Inflammatory macrophage (primary cell): ENCODE measurements at regions not wholly inside any gene's neighbourhood (a gene's known extent, or its start where the extent isn't known, plus 50 kb on each side); places are given as distances from the start of the nearest gene placed in this dataset.

Source experiments
- DNase-seq, 2 donors: peaks; one replicate each; pipeline ENCODE4 v3.0.0-alpha.2; 2020 to 2022

DNA sequence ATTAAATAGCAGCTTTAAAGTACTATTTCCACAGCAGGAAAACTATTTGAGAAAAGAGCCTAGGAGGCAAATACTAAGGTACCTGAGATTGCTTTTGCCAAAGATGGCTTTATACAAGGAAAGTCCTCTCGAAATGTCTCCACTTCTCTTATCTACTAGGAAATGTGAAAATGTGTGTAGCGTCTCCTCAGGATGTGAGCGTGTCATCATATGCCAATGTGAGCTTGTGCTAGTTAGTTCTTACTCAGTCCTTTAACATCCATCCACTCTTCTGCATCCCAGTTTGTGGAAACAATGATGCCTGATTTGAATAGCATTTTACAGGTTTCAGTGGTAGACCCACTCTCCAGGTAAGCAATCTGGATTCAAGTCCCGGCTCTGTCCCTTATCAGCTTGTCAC is 421.0 kb downstream of the DYNC2H1 start:
- no peak for DNase-seq

DNA sequence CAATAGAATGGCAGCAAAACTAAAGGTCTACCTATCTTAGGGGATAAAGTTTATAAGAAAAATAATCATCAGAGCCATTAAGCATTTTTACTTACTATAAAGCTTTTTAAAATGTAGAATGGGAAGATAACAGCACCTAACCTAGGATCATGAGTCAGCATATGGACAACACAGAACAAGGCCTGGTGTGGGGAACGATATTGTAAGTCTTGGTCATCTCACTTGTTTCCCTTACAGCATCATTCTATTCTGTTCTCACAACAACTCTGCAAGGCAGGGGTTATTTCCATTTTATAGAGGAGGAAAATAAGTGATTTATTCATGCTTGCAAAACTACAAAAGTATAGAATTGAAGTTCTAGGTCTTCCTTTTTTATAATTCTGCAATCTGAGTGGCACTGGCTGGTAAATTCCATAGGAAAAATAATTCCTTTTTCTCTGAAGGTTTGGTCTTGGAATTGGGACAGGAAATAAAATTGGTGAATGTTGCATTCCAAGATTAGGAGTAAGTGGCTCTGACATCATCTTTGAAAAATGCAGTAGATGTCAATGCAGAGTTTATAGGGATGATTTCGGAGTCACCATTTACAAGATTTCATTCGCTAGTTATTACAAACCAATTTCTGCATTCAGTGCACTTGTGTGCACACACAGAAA is 423.0 kb downstream of the DYNC2H1 start:
- DNase-seq, result no peak

DNA sequence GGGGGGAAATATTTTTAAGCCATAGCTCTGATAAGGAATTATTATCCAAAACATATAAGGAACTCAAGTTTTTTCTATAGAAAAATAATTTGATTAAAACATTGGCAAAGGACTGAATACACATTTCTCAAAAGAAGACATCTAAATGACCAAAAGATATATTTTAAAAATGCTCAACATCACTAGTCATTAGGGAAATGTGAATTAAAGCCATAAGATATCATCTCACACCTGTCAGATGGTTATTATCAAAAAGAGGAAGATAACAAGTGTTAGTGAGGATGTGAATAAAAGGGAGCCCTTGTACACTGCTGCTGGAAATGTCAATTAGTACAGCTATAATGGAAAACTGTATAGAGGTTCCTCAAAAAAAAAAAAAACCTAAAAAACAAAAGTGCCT is 425.0 kb downstream of the DYNC2H1 start:
- no peak for DNase-seq

DNA sequence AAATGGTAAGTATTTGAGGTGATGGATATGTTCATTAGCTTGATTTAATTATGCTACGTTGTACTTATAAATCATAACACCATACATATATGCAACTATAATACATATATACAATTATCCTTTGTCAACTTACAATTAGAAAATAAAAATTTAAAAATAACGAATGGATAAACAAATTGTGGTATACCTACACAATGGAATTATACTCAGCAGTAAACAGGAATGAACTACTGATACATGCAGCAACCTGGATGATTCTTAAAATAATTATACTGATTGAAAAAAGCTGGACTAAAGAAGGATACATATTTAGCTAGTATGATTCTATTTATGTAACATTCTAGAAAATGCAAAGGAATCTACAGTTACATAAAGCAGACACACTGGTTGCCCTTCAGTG is 425.7 kb downstream of the DYNC2H1 start:
- DNase-seq, result no peak

DNA sequence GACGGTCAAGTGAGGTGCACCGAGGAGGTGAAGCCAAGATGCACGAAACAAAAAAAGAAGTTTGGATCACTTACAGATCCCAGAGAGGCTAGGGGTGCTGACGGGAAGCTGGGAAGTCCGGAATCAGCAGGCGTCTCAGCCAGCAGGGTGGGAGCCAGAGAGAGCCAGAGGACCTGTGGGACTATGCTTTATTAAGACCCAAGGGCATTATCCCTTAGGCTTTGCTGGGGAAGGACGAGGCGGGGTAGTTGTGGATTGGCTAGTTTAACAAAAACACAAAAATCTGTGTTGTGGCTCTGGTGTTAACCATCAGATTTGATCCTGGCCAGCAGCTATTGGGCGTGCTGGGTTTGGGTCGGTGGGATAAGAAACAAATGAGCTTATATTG is 427.1 kb downstream of the DYNC2H1 start:
- no peak for DNase-seq

DNA sequence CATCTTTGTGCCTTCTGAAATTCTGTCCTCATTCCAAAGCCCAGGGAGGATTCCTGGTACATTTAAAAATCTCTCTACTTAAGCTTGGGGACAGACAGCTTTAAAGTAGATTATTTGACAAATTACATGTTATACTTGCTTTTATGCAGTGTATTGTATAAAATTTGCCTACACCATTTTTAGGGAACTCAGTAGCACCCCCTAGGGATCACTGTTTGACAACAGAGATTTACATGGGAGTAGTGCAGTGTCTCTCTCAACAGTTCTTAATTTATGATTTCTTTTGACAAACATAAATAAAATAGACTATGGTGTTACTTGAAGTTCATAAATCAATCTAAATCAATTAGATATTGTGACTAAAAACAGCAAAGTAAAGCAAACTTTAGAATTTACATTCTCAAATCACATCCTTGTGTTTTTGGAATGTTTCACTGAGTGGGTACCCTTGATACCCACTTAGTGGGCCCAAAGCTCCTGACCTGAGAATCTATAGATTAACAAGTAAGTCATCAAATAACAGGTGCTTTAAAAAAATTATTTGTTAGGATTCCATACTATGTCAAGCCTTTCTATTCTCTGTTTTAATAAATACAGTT is 428.8 kb downstream of the DYNC2H1 start:
- no peak for DNase-seq

DNA sequence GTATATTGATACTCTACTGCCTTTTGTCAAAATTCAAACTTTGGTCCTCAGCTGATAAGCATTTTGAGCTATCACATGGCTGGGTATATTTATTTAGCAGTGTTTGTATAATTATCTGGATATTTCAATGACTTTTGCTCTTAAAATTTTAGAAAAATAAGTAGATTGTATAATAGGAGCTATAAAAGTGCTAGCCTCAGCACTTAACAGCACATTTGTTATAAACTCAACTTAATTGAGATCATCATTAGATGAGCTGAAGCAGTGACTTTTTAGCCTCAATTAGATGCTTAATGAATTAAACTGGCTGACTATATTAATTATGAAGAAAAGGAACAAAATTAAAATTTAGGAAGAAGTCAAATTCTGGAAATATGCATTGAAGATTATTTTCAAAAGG is 429.9 kb downstream of the DYNC2H1 start:
- no peak for DNase-seq

DNA sequence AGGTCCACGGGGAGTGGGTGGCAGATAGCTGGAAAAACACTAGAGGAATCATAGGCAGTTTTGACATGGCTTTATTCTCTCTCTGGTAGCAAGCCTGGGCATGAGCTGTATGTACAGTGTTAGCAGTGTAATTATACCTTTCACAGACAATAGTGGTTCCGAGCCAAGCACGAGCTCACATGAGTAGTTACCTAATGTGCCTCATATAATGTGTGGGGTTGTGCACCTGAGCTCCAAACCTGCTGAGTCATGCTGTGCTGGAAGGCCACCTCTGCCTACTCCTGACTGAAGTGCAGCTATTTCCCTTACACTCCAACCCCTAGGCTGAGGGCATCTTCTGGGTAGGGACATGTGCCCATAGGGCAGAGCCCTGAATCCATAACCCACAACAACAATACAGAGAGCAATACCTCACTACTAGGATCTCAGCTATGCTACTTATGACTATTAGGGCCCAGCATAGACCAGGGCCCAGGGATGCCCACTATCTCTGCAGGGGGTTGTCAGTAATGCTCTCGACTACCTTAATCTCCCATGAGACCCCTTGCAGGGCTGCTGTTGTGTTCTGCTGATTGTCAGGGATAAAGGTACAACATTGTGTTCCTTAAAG is 432.1 kb downstream of the DYNC2H1 start:
- DNase-seq, result no peak

DNA sequence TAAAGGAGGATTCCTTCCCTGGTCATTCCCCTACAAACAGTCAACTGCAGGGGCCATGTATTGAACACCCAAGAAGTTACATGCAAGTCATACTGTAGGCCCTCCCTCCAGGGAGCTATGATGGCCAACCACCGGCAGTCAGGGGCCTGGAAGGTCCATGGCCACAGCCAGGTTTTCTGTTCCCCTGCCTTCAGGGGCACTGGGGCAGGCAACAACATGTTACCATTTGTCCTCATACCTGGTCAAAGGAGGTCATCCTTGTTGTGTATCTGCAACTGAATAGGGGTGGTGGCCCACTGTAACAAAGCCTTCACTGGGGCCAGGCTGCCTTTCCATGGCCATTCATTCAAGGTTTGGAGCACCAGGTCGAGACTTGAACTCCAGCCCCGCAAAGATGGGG is 433.6 kb downstream of the DYNC2H1 start:
- no peak for DNase-seq

DNA sequence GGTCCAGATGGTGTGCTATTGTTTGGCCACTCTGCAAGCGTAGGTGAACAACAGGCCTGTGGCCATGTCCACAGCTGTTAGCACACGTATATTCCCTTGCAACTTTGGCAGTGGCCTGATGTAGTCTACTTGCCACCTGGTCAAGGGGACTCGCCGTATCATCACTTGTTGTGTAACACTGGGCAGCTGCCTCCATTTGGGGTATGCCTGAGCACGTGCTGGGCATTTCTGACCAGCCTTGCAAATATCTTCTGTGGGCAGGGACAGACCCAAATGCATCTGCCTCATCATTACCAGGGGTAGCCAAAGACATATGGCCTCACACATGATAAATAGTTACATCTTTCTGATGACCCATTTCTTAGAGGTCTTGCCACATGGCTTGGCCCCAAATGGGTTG is 434.2 kb downstream of the DYNC2H1 start:
- no peak for DNase-seq

DNA sequence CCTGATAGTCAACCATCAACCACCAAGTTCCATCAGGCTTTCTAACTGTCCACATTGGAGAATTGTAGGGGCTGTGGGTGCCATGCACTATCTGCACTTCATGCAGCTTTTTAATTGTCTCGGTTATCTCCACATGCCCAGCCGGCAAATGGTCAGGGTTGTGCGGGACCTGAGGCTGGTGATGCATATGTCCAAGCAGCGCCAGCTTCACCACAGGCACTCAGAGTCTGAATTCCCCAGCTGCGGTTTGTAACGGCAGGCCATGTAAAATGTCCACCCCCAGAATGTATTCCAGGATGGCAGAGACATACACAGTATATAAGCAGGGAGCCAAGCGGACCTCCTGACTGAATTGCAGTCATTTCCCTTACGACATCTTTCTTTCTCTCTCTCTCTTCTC is 435.6 kb downstream of the DYNC2H1 start:
- no peak for DNase-seq

DNA sequence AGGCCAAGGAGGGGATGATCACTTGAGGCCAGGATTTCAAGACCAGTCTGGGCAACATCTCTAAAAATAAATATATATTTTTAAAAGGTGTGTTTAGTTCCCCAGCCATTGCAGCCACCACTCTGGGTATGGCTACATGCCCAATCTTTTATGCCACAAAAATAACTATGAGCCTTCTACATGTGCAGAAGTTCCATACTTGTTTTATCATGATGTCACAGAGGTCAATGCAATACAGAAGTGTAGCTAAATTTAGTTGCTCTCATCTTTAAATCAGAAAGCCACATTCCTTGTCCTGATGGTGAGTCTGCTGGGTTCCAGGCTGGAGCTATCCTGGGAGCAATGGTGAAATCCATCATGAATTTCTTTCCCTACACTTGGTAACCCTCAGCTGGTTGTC is 436.3 kb downstream of the DYNC2H1 start:
- no peak for DNase-seq

DNA sequence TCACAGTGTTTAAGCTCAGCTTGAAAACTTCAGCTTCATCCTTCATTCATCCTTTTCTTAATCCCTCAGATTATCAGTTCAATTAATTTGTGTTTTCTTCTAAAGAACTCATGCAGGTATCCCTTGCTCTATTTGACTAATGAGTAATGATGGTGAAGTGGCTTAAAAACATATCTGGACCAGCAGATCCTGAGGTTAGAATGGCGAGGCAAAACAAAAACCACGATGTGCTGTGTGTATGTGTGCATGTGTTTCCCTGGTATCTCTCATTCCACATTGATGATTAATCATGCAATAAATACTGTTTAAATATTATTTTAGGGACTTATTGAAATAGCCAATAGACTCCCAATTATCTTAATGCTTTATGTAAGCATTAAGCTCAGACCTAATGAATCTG is 437.0 kb downstream of the DYNC2H1 start:
- no peak for DNase-seq

DNA sequence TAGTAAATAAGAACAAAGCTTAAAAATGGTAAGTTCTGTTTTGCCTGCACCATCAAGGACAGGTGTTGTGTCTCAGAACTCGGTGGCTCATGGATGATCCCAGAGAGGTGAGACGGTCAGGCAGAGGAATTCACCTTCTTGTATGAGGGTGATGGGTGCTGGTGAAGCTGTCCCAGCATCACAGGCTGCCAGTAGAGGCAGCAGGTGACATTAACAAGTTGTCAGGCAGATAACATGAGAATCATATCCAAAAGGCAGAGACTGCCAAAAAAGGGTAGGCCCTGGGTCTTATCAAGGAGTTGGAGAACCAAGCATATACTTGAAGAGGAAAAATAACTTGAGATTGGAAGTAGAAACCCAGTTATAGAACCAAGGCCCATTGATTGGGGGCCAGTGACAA is 437.8 kb downstream of the DYNC2H1 start:
- DNase-seq, result no peak

DNA sequence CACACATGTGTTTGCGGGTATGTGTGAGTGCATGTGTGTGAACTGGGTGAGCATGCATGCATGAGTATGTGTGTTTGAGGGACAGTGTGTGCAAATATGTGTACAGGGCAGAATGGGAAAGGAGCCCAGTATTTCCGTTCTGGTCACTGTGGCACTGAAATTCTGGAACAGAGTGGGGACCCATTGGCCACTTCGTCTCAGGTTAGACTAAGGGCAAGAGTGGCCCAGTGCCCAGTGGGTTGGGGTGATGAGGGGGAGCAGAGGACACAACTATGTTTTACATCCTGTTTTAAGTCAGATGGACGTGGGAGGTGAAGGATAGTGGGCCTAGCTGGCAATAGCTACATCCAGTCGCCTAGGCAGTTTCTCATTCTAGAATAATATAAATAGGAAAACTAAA is 438.5 kb downstream of the DYNC2H1 start:
- no peak for DNase-seq

DNA sequence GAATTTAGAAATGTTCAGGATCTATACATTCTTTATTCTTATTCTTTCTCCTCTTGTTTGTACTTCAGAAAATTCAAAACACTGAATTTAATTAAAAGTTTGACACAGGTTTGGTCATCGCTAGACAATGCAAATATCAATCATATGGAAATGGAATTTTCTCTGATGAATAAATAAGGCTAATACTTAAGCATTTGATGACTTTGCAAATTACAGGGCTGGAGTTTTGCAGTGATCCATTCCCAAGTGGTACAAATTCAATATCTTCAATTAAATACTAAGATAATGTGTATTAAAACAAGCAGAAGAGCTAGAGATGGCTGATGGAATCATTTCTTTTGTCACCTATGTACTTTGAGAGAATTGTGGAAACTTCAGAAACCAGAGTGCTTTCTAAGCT is 439.6 kb downstream of the DYNC2H1 start:
- DNase-seq, result no peak

DNA sequence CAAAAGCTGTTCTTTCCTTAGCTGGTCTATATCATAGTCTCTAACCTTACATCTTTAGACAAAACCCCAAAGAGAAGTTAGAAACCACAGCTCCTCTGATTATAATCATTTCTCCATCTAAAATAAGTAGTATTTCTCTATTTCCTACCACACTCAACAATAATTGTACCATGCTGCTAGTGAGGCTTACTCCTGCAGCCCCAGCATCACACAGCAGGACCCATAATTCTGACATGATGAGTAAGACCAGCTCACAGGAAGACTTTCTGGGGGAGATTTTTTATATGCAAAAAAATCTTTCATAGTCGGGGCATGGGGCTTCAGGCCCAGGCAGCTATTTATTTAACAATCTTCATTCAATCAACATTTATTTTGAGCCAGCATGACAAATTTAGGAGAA is 441.6 kb downstream of the DYNC2H1 start:
- no peak for DNase-seq

DNA sequence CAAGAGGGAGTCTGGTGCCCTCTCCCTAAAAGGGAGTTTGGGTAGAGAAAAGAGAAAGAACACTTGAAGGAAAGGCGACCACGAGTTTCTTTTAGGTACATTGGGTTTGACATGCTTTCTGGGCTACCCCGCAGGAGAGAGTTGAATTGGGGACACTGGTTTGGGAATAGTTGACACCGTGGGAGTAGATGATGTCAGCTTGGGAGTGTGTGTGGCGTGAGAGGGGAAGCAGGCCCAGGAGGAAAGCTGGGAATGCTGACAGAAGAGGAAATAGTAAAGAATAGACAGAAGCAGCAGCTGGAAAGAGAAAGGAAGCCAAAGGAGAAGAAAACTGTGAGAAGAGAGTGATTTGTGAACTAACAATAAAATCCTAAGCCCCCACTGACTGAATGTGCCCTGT is 442.9 kb downstream of the DYNC2H1 start:
- DNase-seq, result no peak

DNA sequence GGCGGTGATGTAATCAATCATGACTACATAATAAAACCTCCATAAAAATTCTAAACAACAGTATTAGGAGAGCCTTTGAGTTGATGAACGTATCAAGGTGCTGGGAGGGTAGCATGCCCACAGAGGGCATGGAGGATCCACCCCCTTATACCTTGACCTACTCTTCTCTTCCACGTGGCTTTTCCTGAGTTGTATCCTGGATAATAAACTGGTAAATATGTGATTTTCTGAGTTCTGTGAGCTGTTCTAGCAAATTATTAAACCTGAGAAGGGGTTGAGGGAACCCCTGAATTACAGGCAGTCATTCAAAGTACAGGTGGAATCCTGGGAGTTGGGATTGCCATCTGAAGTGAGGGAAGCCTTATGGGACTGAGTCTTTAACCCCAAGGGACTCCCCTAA is 446.9 kb downstream of the DYNC2H1 start:
- DNase-seq, result no peak

DNA sequence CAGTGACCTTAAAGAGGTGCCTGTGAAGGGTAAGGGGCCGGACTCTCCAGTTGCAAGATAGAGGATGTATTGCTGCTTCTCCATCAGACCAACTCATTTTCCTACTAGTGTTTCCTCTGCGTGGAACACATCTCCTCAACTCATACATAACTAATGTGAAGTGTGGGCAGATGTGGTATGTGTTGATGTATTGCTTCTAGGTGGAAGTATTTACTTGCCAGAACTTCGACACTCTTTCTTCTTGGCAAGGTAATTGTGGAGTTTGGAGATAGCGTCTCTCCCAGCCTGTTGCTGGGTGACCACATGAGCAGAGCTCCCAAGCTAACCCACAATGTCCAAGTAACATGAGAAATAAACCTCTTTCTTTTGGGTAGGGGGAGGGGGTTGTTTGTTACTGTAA is 456.9 kb downstream of the DYNC2H1 start:
- no peak for DNase-seq

DNA sequence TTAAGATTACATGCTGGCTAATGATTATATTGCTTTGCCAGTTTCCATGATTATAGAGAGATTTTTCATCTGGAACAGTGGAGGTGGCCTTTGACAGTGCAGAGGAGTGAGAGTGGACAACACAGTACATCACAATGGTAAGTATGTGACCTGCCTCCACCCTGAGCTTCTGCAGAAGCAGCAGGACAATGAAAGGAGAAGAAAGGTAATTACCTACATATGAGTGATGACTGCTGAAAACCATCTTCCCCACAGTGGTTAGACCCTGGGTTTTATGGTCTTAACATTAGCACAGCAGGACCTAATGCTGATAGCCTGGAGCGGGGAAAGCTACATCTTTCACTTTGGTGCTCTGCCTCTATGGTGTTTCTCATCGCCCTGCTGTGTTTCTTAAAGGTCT is 454.7 kb upstream of the DDI1 start:
- DNase-seq, result no peak

DNA sequence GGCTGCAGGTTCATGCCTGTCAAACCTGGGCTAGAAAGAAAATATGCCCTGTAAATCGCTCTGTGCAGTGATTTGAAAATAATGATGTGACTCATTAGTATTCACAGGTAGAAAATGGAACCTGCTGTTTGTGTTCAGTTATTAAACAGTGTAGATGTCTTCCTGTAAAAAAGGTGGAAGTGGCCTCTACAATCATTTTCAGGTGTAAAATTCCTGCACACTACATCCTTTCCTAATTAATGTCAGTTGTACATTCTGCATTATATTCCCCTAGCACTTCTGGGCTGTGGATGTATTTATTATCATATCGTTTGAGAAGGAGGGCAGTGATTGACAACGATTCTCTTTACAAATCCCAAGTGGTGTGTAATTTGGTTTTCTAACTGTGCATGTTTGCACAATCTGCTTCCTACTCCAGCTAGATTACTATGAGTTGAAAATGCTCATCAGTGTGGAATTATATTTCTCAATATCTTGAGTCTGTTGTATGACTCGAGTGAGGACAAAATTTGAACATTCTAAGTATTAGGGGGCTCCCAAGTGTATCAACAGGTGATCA is 454.0 kb upstream of the DDI1 start:
- no peak for DNase-seq

DNA sequence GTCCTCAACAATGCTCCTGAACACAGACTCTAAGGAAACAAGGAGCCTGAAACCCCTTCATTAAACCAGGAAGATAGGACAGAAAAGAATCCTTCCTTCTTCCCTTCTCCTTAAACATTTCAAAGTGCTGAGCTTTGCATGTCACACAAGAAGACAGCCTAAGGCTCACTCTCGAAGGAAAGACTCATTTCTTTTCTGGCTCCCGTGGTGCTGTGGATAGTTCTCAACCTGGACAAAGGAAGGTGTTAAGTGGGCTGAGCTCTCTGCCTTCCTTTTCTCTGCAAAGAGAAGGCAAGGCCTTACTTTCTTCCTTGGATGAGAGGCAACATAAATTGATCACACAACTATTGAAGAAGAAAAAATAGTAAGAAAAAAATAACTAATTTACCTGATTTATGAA is 452.4 kb upstream of the DDI1 start:
- no peak for DNase-seq

DNA sequence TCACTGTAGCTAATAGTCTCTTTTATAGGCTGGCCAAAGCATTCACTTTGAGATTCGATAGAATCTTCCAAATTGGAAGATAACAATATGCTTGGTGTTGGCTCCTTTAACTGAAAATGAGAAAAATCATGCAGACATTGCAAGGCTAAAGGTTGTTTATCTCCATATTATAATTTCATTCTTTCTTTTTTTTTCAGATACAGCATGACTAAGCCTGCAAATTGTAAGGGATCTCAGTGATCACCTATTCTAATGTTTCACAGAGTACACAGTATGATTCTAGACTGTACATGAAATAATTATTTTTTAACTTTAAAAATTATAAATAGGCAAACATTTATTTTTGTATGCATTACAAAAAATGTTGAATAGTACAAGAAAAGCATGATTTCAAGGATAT is 451.7 kb upstream of the DDI1 start:
- DNase-seq, result no peak
